ENCODE measurements at regions not wholly inside any gene's neighbourhood (a gene's known extent, or its start where the extent isn't known, plus 50 kb on each side); places are given as distances from the start of the nearest gene placed in this dataset.

- peak; percentile 59 for DNase-seq
These were observed 54.3 kb upstream of the PPP2R5C start for GRCh38 chr14:101707068-101707842.

- DNase-seq, result no peak
These were observed 53.5 kb upstream of the PPP2R5C start for GRCh38 chr14:101707863-101708620.

- no peak for DNase-seq
These were observed 52.5 kb upstream of the PPP2R5C start for GRCh38 chr14:101708853-101709532.

- no peak for DNase-seq
These were observed 52.0 kb upstream of the PPP2R5C start for GRCh38 chr14:101709533-101709881.

GRCh38 chr14:101709962-101710931, 51.3 kb upstream of the PPP2R5C start:
- no peak for DNase-seq

- no peak for DNase-seq
These were observed 50.3 kb upstream of the PPP2R5C start for GRCh38 chr14:101711041-101711856.

Data from activated T-cell treated with anti-CD3 and anti-CD28 coated beads, Interleukin-2, amount 50 U/mL, for 1 hour (primary cell).